SK-N-SH (cell line): ENCODE measurements at regions not wholly inside any gene's neighbourhood (a gene's known extent, or its start where the extent isn't known, plus 50 kb on each side); places are given as distances from the start of the nearest gene placed in this dataset.
"Not testable (repeated sequence)": the region's sequence is repeated elsewhere in the genome, so short reads cannot be mapped to it uniquely, and the experiment has no call there.

ENCODE experiments used
- CTCF ChIA-PET: fragments of 300-600, 350-600 bp; formaldehyde crosslinking; extraction: SDS; loops from one replicate; lab custom pipeline; 2021; lab: Yijun Ruan, JAX
- POLR2A ChIA-PET: fragments of 350-600 bp; sonication (Branson Sonifier 250); formaldehyde crosslinking; extraction: SDS; loops from one replicate; lab custom pipeline; 2020; ENCODE audit warnings: antibody characterized with exemption, inconsistent platforms; lab: Yijun Ruan, JAX
- DNase-seq: peaks from one replicate; pipeline ENCODE4 v3.0.0; 2012
- H2AFZ ChIP-seq: fragments of 200-600 bp; sonication (generic); 2 replicates; pipeline ENCODE4 v1.8.1; 2016; ENCODE audit warnings: antibody characterized with exemption, mild to moderate bottlenecking, low read depth
- H3F3A ChIP-seq: fragments of 200-600 bp; sonication (generic); replicated peaks from 2 replicates; pipeline ENCODE3; 2016; ENCODE audit warnings: antibody characterized with exemption, mild to moderate bottlenecking; ENCODE audit not compliant: insufficient read depth
- H3K27ac ChIP-seq, 2 experiments: fragments of 200-500 bp in 1 of 2; fragments of 200-600 bp in 1 of 2; sonication (Bioruptor generic) in 1 of 2; sonication (generic), shearing (Covaris generic) in 1 of 2; 2 replicates each; pipeline versions ENCODE4 v1.5.1 to v1.6.1; 2014 to 2016; ENCODE audit warnings: low read depth in 2 of 2, inconsistent platforms in 1 of 2, low read length in 1 of 2, mild to moderate bottlenecking in 1 of 2, mixed read lengths in 1 of 2
- H3K27me3 ChIP-seq: fragments of 200-600 bp; sonication (generic), shearing (Covaris generic); 2 replicates; pipeline ENCODE4 v1.6.1; 2016; ENCODE audit warnings: mixed run types; ENCODE audit not compliant: insufficient read depth
- H3K36me3 ChIP-seq, 2 experiments: fragments of 200-500 bp in 1 of 2; fragments of 200-600 bp in 1 of 2; sonication (Bioruptor generic) in 1 of 2; sonication (generic) in 1 of 2; replicated peaks in 1 of 2; 2 replicates each; pipeline versions ENCODE3 to v1.5.1; 2014 to 2016; ENCODE audit warnings: low read length in 1 of 2, mild to moderate bottlenecking in 1 of 2; ENCODE audit not compliant: insufficient read depth in 2 of 2, control insufficient read depth in 1 of 2
- H3K4me1 ChIP-seq, 2 experiments: fragments of 200-500 bp in 1 of 2; fragments of 200-600 bp in 1 of 2; sonication (Bioruptor generic) in 1 of 2; sonication (generic), shearing (Covaris generic) in 1 of 2; 2 replicates each; pipeline versions ENCODE4 v1.5.1 to v1.6.1; 2014 to 2016; ENCODE audit warnings: low read depth in 1 of 2, low read length in 1 of 2, mixed run types in 1 of 2; ENCODE audit not compliant: insufficient read depth in 2 of 2, control insufficient read depth in 1 of 2
- H3K4me2 ChIP-seq: fragments of 200-600 bp; sonication (generic), shearing (Covaris generic); 2 replicates; pipeline ENCODE4 v1.6.1; 2017; ENCODE audit warnings: mixed run types
- H3K4me3 ChIP-seq, 2 experiments: fragments of 200-500 bp in 1 of 2; fragments of 200-600 bp in 1 of 2; sonication (Bioruptor generic) in 1 of 2; sonication (generic), shearing (Covaris generic) in 1 of 2; 2 replicates each; pipeline versions ENCODE4 v1.5.1 to v1.8.1; 2014 to 2016; ENCODE audit warnings: low read depth in 2 of 2, inconsistent platforms in 1 of 2, low read length in 1 of 2, mild to moderate bottlenecking in 1 of 2, mixed read lengths in 1 of 2, moderate library complexity in 1 of 2
- H3K79me2 ChIP-seq: fragments of 200-600 bp; sonication (generic); 2 replicates; pipeline ENCODE4 v1.8.1; 2017; ENCODE audit warnings: mild to moderate bottlenecking; ENCODE audit not compliant: insufficient read depth
- H3K9ac ChIP-seq: fragments of 200-600 bp; sonication (generic); 2 replicates; pipeline ENCODE4 v1.6.1; 2017; ENCODE audit warnings: mixed run types
- H3K9me2 ChIP-seq: fragments of 200-600 bp; sonication (generic); 2 replicates; pipeline ENCODE4 v1.6.1; 2017; ENCODE audit warnings: mixed run types
- H3K9me3 ChIP-seq: fragments of 200-600 bp; sonication (generic); 2 replicates; pipeline ENCODE4 v1.6.1; 2017; ENCODE audit warnings: mixed run types, mild to moderate bottlenecking, moderate library complexity
- H4K20me1 ChIP-seq: fragments of 200-600 bp; sonication (generic); 2 replicates; pipeline ENCODE4 v1.6.1; 2017; ENCODE audit warnings: mild to moderate bottlenecking, mixed run types; ENCODE audit not compliant: insufficient read depth
- ELF1 ChIP-seq: IDR thresholded peaks from 2 replicates; pipeline ENCODE4 v1.4.0; 2012
- FOXJ3 ChIP-seq: sonication (generic); formaldehyde crosslinking; IDR thresholded peaks from 2 replicates; pipeline ENCODE4 v1.5.1; 2020; ENCODE audit warnings: mild to moderate bottlenecking, missing genetic modification reagents
- GABPA ChIP-seq: IDR thresholded peaks from 2 replicates; pipeline ENCODE4 v1.4.0; 2012; ENCODE audit warnings: low read depth, mild to moderate bottlenecking
- GATA2 ChIP-seq: sonication (generic); formaldehyde crosslinking; IDR thresholded peaks from 2 replicates; pipeline ENCODE4 v1.5.0; 2020; ENCODE audit warnings: mild to moderate bottlenecking, missing genetic modification reagents
- MEF2A ChIP-seq: IDR thresholded peaks from 2 replicates; pipeline ENCODE4 v1.4.0; 2012; ENCODE audit warnings: low read depth, borderline replicate concordance
- MXI1 ChIP-seq: IDR thresholded peaks from 2 replicates; pipeline ENCODE4 v1.6.1; 2012; ENCODE audit warnings: mild to moderate bottlenecking, low read depth, low read length, improper control_type of control experiment
- NFIC ChIP-seq: IDR thresholded peaks from 2 replicates; pipeline ENCODE4 v1.4.0; 2012; ENCODE audit warnings: borderline replicate concordance
- NRF1 ChIP-seq: IDR thresholded peaks from 2 replicates; pipeline ENCODE4 v1.6.1; 2012; ENCODE audit warnings: low read depth, mild to moderate bottlenecking, low read length
- RAD21 ChIP-seq: IDR thresholded peaks from 2 replicates; pipeline ENCODE4 v1.6.1; 2012; ENCODE audit warnings: mild to moderate bottlenecking, low read length
- RCOR1 ChIP-seq: fragments of 150-350 bp; IDR thresholded peaks from 2 replicates; pipeline ENCODE4 v1.6.1; 2017; ENCODE audit warnings: antibody characterized with exemption, low read length
- RXRA ChIP-seq: IDR thresholded peaks from 2 replicates; pipeline ENCODE4 v1.4.0; 2012; ENCODE audit warnings: low read depth, mild to moderate bottlenecking, borderline replicate concordance
- SMC3 ChIP-seq: IDR thresholded peaks from 2 replicates; pipeline ENCODE4 v1.6.1; 2012; ENCODE audit warnings: low read depth, low read length, improper control_type of control experiment
- TEAD4 ChIP-seq: IDR thresholded peaks from 2 replicates; pipeline ENCODE4 v1.4.0; 2012; ENCODE audit warnings: mild to moderate bottlenecking, borderline replicate concordance; ENCODE audit not compliant: insufficient read depth
- YY1 ChIP-seq: IDR thresholded peaks from 2 replicates; pipeline ENCODE4 v1.4.0; 2012; ENCODE audit warnings: low read depth, mild to moderate bottlenecking
- WGBS: methylation state at CpG from one replicate; pipeline ENCODE4 v1.1.6; 2017; ENCODE audit warnings: low lambda C conversion rate; 5-methylcytosine and 5-hydroxymethylcytosine counted together
- TF ChIP-seq, protein P1 (sequence below): IDR thresholded peaks from 2 replicates; pipeline ENCODE4 v1.4.0; 2012; ENCODE audit warnings: low read depth, borderline replicate concordance
- TF ChIP-seq, protein P2 (sequence below): fragments of 200-600 bp; sonication (generic); IDR thresholded peaks from 2 replicates; pipeline ENCODE4 v1.6.1; 2017; ENCODE audit warnings: antibody characterized with exemption, mild to moderate bottlenecking, moderate library complexity
- TF ChIP-seq, protein P3 (sequence below): fragments of 150-350 bp; IDR thresholded peaks from 2 replicates; pipeline ENCODE4 v1.6.1; 2016; ENCODE audit warnings: mild to moderate bottlenecking, low read depth, low read length
- TF ChIP-seq, protein P4 (sequence below): IDR thresholded peaks from 2 replicates; pipeline ENCODE4 v1.6.1; 2012; ENCODE audit warnings: mild to moderate bottlenecking, low read depth, low read length, moderate library complexity

DNA sequence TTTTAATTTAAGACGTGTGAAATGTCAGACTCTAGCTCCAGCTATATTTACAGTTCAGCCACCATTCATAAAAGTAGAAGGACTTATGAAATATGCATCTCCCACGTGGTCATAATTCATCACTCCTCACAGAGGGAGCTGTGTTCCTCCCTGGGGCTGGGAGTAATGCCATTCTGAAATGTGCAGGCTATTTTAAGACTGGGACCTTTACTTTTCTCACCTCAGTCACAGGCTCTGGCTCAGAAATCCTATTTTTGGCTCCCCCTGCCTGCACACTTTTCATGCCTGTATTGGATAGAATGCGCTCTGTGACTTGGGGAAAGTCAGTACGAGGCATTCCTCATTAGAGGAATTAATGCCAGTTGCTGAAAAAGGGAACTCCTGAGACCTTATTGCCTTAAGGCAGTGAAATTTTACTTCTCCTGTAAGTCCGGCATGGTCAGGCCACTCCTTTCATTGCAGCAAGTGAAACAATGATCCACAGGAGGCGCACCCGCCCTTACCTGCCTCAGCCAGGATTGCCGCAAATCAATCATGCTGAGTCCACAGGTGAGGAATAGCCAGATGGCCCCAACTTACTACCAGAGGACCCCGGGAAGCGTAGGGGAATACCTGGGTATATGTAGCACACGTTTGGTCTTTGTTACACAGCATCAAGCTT, 1133.2 kb upstream of the TMEM132C start (continued):
- TF ChIP-seq, protein P1, sequence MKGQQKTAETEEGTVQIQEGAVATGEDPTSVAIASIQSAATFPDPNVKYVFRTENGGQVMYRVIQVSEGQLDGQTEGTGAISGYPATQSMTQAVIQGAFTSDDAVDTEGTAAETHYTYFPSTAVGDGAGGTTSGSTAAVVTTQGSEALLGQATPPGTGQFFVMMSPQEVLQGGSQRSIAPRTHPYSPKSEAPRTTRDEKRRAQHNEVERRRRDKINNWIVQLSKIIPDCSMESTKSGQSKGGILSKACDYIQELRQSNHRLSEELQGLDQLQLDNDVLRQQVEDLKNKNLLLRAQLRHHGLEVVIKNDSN: no peak
- no peak for TF ChIP-seq MEF2A
- no peak for TF ChIP-seq GATA2 (CRISPR knock-in tag)
- TF ChIP-seq, protein P2, sequence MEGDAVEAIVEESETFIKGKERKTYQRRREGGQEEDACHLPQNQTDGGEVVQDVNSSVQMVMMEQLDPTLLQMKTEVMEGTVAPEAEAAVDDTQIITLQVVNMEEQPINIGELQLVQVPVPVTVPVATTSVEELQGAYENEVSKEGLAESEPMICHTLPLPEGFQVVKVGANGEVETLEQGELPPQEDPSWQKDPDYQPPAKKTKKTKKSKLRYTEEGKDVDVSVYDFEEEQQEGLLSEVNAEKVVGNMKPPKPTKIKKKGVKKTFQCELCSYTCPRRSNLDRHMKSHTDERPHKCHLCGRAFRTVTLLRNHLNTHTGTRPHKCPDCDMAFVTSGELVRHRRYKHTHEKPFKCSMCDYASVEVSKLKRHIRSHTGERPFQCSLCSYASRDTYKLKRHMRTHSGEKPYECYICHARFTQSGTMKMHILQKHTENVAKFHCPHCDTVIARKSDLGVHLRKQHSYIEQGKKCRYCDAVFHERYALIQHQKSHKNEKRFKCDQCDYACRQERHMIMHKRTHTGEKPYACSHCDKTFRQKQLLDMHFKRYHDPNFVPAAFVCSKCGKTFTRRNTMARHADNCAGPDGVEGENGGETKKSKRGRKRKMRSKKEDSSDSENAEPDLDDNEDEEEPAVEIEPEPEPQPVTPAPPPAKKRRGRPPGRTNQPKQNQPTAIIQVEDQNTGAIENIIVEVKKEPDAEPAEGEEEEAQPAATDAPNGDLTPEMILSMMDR: no peak
- no peak for TF ChIP-seq ELF1

DNA sequence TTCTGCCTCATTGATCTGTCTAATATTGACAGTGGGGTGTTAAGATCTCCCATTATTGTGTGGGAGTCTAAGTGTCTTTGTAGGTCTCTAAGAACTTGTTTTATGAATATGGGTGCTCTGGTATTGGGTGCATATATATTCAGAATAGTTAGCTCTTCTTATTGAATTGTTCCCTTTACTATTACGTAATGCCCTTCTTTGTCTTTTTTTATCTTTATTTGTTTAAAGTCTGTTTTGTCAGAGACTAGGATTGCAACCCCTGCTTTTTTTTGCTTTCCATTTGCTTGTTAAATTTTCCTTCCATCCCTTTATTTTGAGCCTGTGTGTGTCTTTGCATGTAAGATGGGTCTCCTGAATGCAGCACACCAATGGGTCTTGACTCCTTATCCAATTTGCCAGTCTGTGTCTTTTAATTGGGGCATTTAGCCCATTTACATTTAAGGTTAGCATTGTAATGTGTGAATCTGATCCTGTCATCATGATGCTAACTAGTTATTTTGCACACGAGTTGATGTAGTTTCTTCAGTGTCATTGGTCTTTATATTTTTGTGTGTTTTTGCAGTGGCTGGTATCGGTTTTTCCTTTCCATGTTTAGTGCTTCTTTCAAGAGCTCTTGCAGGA, 1126.0 kb upstream of the TMEM132C start:
- H4K20me1 ChIP-seq, H3K27me3 ChIP-seq, H3K4me2 ChIP-seq, H3K9me2 ChIP-seq, H3K79me2 ChIP-seq, H3K4me1 ChIP-seq, H3K4me3 ChIP-seq, H3K9ac ChIP-seq, H3F3A ChIP-seq, H3K36me3 ChIP-seq, H3K9me3 ChIP-seq, POLR2A ChIA-PET, DNase-seq, H3K27ac ChIP-seq, H2AFZ ChIP-seq, CTCF ChIA-PET: not testable (repeated sequence)
- WGBS: 15% methylated on average over 3 of the region's 3 CpGs

DNA sequence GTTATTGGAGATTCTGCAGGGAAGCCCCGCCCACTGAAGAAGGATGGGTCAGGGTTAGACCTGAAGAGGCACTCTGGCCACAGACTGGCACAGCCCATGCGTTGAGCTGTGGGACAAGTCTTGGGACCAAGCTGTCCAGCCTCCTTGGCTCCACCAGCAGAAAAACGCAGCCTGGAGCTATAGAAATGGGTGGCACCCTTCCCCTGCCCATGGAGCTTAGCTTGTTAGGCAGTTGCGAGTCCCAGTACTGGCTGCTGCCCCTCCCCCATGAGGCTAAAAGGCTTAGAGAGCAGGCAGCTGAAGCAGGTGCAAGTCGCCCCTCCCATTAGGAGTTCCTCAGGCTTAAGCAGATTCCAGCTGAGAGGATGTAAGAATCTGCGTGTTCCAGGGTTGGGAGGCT, 1124.0 kb upstream of the TMEM132C start:
- POLR2A ChIA-PET: no interaction called here
- TF ChIP-seq NFIC: no peak
- TF ChIP-seq GABPA: no peak
- no peak for TF ChIP-seq RAD21
- no peak for TF ChIP-seq TEAD4
- TF ChIP-seq MXI1: no peak
- TF ChIP-seq NRF1: no peak
- no peak for TF ChIP-seq RXRA
- TF ChIP-seq, protein P3, sequence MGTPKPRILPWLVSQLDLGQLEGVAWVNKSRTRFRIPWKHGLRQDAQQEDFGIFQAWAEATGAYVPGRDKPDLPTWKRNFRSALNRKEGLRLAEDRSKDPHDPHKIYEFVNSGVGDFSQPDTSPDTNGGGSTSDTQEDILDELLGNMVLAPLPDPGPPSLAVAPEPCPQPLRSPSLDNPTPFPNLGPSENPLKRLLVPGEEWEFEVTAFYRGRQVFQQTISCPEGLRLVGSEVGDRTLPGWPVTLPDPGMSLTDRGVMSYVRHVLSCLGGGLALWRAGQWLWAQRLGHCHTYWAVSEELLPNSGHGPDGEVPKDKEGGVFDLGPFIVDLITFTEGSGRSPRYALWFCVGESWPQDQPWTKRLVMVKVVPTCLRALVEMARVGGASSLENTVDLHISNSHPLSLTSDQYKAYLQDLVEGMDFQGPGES: no peak
- no peak for TF ChIP-seq YY1
- no peak for TF ChIP-seq RCOR1
- TF ChIP-seq FOXJ3: no peak
- TF ChIP-seq, protein P4, sequence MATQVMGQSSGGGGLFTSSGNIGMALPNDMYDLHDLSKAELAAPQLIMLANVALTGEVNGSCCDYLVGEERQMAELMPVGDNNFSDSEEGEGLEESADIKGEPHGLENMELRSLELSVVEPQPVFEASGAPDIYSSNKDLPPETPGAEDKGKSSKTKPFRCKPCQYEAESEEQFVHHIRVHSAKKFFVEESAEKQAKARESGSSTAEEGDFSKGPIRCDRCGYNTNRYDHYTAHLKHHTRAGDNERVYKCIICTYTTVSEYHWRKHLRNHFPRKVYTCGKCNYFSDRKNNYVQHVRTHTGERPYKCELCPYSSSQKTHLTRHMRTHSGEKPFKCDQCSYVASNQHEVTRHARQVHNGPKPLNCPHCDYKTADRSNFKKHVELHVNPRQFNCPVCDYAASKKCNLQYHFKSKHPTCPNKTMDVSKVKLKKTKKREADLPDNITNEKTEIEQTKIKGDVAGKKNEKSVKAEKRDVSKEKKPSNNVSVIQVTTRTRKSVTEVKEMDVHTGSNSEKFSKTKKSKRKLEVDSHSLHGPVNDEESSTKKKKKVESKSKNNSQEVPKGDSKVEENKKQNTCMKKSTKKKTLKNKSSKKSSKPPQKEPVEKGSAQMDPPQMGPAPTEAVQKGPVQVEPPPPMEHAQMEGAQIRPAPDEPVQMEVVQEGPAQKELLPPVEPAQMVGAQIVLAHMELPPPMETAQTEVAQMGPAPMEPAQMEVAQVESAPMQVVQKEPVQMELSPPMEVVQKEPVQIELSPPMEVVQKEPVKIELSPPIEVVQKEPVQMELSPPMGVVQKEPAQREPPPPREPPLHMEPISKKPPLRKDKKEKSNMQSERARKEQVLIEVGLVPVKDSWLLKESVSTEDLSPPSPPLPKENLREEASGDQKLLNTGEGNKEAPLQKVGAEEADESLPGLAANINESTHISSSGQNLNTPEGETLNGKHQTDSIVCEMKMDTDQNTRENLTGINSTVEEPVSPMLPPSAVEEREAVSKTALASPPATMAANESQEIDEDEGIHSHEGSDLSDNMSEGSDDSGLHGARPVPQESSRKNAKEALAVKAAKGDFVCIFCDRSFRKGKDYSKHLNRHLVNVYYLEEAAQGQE: no peak
- no peak for TF ChIP-seq SMC3

More for the DNA sequence above, 1124.0 kb upstream of the TMEM132C start:
- no peaks in the 10 kb centered on the region for H3K36me3 ChIP-seq
- H3K9ac ChIP-seq: no peak overlapping the region
- no peak overlapping the region for H2AFZ ChIP-seq
- H3K9me2 ChIP-seq: no peaks in the 10 kb centered on the region
- whole genome bisulfite sequencing: 49% methylated on average over 5 of the region's 6 CpGs
- H3K4me1 ChIP-seq: peaks cover 0 to 3% of the 10 kb centered on the region in 2 experiments; a peak in 1 of 4 replicates
- no peak overlapping the region for H3K4me3 ChIP-seq
- H3K79me2 ChIP-seq: no peaks in the 10 kb centered on the region
- H4K20me1 ChIP-seq: no peaks in the 10 kb centered on the region
- CTCF ChIA-PET: no interaction called here
- no peak overlapping the region for H3K27ac ChIP-seq
- no peak overlapping the region for H3K4me2 ChIP-seq
- H3K9me3 ChIP-seq: no peaks in the 10 kb centered on the region
- DNase-seq: no peak
- H3F3A ChIP-seq: no peaks in the 10 kb centered on the region
- H3K27me3 ChIP-seq: no peaks in the 10 kb centered on the region
